Astrocyte of the cerebellum (primary cell): ENCODE measurements at regions not wholly inside any gene's neighbourhood (a gene's known extent, or its start where the extent isn't known, plus 50 kb on each side); places are given as distances from the start of the nearest gene placed in this dataset.

ENCODE experiments used
- DNase-seq: peaks from one replicate; pipeline ENCODE4 v3.0.0-alpha.2; 2011; ENCODE audit warnings: low read depth
- H3K4me3 ChIP-seq: 2 replicates; pipeline ENCODE4 v1.5.1; 2011; ENCODE audit warnings: mild to moderate bottlenecking, low read depth, low read length, moderate library complexity
- in situ Hi-C: cut with HindIII; loops from 2 replicates; pipeline ENCODE4 v1.10.0; 2017; ENCODE audit warnings: low sequenced_read_pairs
- TF ChIP-seq, protein P1 (sequence below): IDR thresholded peaks from 2 replicates; pipeline ENCODE4 v1.5.1; 2012; ENCODE audit warnings: low read length, low read depth, moderate library complexity, mild to moderate bottlenecking; ENCODE audit errors: missing control alignments

- TF ChIP-seq, protein P1, sequence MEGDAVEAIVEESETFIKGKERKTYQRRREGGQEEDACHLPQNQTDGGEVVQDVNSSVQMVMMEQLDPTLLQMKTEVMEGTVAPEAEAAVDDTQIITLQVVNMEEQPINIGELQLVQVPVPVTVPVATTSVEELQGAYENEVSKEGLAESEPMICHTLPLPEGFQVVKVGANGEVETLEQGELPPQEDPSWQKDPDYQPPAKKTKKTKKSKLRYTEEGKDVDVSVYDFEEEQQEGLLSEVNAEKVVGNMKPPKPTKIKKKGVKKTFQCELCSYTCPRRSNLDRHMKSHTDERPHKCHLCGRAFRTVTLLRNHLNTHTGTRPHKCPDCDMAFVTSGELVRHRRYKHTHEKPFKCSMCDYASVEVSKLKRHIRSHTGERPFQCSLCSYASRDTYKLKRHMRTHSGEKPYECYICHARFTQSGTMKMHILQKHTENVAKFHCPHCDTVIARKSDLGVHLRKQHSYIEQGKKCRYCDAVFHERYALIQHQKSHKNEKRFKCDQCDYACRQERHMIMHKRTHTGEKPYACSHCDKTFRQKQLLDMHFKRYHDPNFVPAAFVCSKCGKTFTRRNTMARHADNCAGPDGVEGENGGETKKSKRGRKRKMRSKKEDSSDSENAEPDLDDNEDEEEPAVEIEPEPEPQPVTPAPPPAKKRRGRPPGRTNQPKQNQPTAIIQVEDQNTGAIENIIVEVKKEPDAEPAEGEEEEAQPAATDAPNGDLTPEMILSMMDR, result no peak
- in situ Hi-C loops, result no loop called here
- H3K4me3 ChIP-seq, result no peak overlapping the region
- no peak for DNase-seq
These were observed 110.2 kb downstream of the TPRA1 start for GRCh38 chr3:127480196-127480954.

- TF ChIP-seq, protein P1, result no peak
- in situ Hi-C loops, result no loop called here
- DNase-seq, result no peak
- H3K4me3 ChIP-seq, result no peak overlapping the region
These were observed 111.1 kb downstream of the TPRA1 start for GRCh38 chr3:127479449-127479848.

GRCh38 chr3:127478922-127479321, 111.6 kb downstream of the TPRA1 start:
- TF ChIP-seq, protein P1, result no peak
- in situ Hi-C loops, result no loop called here
- no peak for DNase-seq
- no peak overlapping the region for H3K4me3 ChIP-seq

GRCh38 chr3:127477396-127477795, 113.1 kb downstream of the TPRA1 start:
- no peak overlapping the region for H3K4me3 ChIP-seq
- TF ChIP-seq, protein P1, result no peak
- in situ Hi-C loops, result no loop called here
- DNase-seq, result no peak

DNA sequence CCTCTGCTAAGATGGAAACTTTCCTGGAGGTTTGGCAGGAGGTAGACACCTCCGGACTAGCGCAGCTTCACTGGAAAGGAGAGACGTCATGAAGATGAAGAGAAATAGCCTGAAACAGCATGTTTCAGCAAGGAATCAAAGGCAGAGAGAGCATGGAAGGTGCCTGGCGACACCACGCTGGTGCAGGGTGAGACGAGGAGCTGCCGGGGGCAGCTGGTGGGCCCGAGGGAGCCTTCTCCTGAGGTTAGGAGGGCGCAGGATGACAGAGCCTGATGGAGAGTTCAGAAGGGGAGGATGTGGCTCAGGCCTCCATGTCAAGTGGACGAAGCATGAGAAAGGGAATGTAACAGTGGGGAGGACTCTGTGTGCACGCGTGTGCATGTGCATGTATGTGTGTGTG, 113.6 kb downstream of the TPRA1 start:
- H3K4me3 ChIP-seq, result no peak overlapping the region
- in situ Hi-C loops, result no loop called here
- no peak for DNase-seq
- TF ChIP-seq, protein P1, result no peak

- DNase-seq, result no peak
- in situ Hi-C loops, result no loop called here
- TF ChIP-seq, protein P1, result no peak
- H3K4me3 ChIP-seq, result no peak overlapping the region
These were observed 114.4 kb downstream of the TPRA1 start for GRCh38 chr3:127475975-127476705.
